H1 (cell line): ENCODE measurements at regions not wholly inside any gene's neighbourhood (a gene's known extent, or its start where the extent isn't known, plus 50 kb on each side); places are given as distances from the start of the nearest gene placed in this dataset.

ENCODE experiments used
- CTCF ChIA-PET: fragments of 300-600 bp; sonication (Branson Sonifier 250); formaldehyde crosslinking; loops from one replicate; lab custom pipeline; 2021; ENCODE audit not compliant: partially characterized antibody; lab: Charles Lee
- POLR2A ChIA-PET: fragments of 300-600 bp; sonication (Branson Sonifier 250); formaldehyde crosslinking; loops from one replicate; lab custom pipeline; 2021; ENCODE audit warnings: inconsistent platforms; ENCODE audit not compliant: partially characterized antibody; lab: Charles Lee
- DNase-seq, 2 experiments: peaks; one replicate each; pipeline versions ENCODE4 v3.0.0 to v3.0.0-alpha.2; 2010 to 2022; ENCODE audit warnings: low spot score in 2 of 2, low read depth in 1 of 2, mixed read lengths in 1 of 2
- FAIRE-seq: peaks from 2 replicates; lab custom pipeline; 2011; peaks lifted over from hg19 to GRCh38; lab: Jason Lieb, UNC
- H2AFZ ChIP-seq: 2 replicates; pipeline ENCODE4 v1.8.1; 2012; ENCODE audit warnings: low read length, inconsistent platforms
- H2AK5ac ChIP-seq: 2 replicates; pipeline ENCODE4 v1.6.1; 2013; ENCODE audit warnings: low read depth, low read length
- H2BK120ac ChIP-seq: replicated peaks from 2 replicates; pipeline ENCODE3; 2013; ENCODE audit warnings: low read depth, low read length, inconsistent platforms
- H2BK12ac ChIP-seq: 2 replicates; pipeline ENCODE4 v1.6.1; 2013; ENCODE audit warnings: low read depth, low read length
- H2BK15ac ChIP-seq: 2 replicates; pipeline ENCODE4 v1.6.1; 2013; ENCODE audit warnings: low read length
- H2BK20ac ChIP-seq: 2 replicates; pipeline ENCODE4 v1.6.1; 2013; ENCODE audit warnings: low read length
- H2BK5ac ChIP-seq: 2 replicates; pipeline ENCODE4 v1.6.1; 2013; ENCODE audit warnings: low read depth, low read length
- H3K14ac ChIP-seq: 2 replicates; pipeline ENCODE4 v1.6.1; 2013; ENCODE audit warnings: inconsistent platforms; ENCODE audit not compliant: insufficient read length
- H3K18ac ChIP-seq: 2 replicates; pipeline ENCODE4 v1.6.1; 2013; ENCODE audit warnings: low read length; ENCODE audit errors: extremely low read depth
- H3K23ac ChIP-seq: 2 replicates; pipeline ENCODE4 v1.6.1; 2013; ENCODE audit warnings: inconsistent platforms; ENCODE audit not compliant: insufficient read length
- H3K23me2 ChIP-seq: 2 replicates; pipeline ENCODE4 v1.6.1; 2013; ENCODE audit warnings: low read depth, low read length
- H3K27ac ChIP-seq: 2 replicates; pipeline ENCODE4 v1.6.1; 2011; ENCODE audit warnings: low read depth, low read length, inconsistent platforms
- H3K27me3 ChIP-seq, 4 experiments: replicated peaks in 1 of 4; 1 replicate in 1 of 4; 2 replicates in 3 of 4; pipeline versions ENCODE4 v1.6.1 to v1.8.1; 2011 to 2013; ENCODE audit warnings: low read length in 3 of 4, mild to moderate bottlenecking in 3 of 4, inconsistent platforms in 2 of 4, mixed read lengths in 2 of 4, moderate library complexity in 1 of 4; ENCODE audit not compliant: control insufficient read depth in 3 of 4, insufficient read depth in 3 of 4; ENCODE audit errors: extremely low read depth in 1 of 4
- H3K36me3 ChIP-seq, 4 experiments: 2 replicates each; pipeline versions ENCODE4 v1.6.1 to v1.8.1; 2011 to 2013; ENCODE audit warnings: mild to moderate bottlenecking in 4 of 4, low read length in 3 of 4, moderate library complexity in 2 of 4, control low read depth in 1 of 4, inconsistent platforms in 1 of 4; ENCODE audit not compliant: insufficient read depth in 4 of 4, control insufficient read depth in 2 of 4
- H3K4ac ChIP-seq: replicated peaks from 2 replicates; pipeline ENCODE3; 2013; ENCODE audit warnings: low read length, low read depth, mixed read lengths, inconsistent platforms; ENCODE audit not compliant: insufficient read length
- H3K4me1 ChIP-seq, 4 experiments: replicated peaks in 1 of 4; 1 replicate in 1 of 4; 2 replicates in 3 of 4; pipeline versions ENCODE4 v1.6.1 to v1.8.1; 2011 to 2013; ENCODE audit warnings: low read length in 3 of 4, inconsistent platforms in 2 of 4, mixed read lengths in 1 of 4; ENCODE audit not compliant: insufficient read depth in 4 of 4, control insufficient read depth in 3 of 4
- H3K4me2 ChIP-seq, 2 experiments: 2 replicates each; pipeline versions ENCODE4 v1.6.1 to v1.8.1; 2011 to 2013; ENCODE audit warnings: low read depth in 2 of 2, low read length in 2 of 2, control low read depth in 1 of 2, inconsistent platforms in 1 of 2, mild to moderate bottlenecking in 1 of 2; ENCODE audit not compliant: insufficient read depth in 1 of 2
- H3K4me3 ChIP-seq, 4 experiments: fragments of 200-600, 300-600 bp in 1 of 4; sonication (generic), shearing (Covaris generic), sonication (Bioruptor Twin) in 1 of 4; 2 replicates each; pipeline versions ENCODE4 v1.5.1 to v1.8.1; 2011 to 2016; ENCODE audit warnings: low read length in 4 of 4, low read depth in 3 of 4, control low read depth in 2 of 4, inconsistent platforms in 2 of 4, mild to moderate bottlenecking in 2 of 4, mixed read lengths in 1 of 4, moderate library complexity in 1 of 4; ENCODE audit not compliant: insufficient read depth in 2 of 4; ENCODE audit errors: extremely low read depth in 1 of 4
- H3K56ac ChIP-seq: replicated peaks from 2 replicates; pipeline ENCODE3; 2013; ENCODE audit warnings: low read depth, mild to moderate bottlenecking, mixed read lengths, low read length, inconsistent platforms; ENCODE audit not compliant: insufficient read length
- H3K79me1 ChIP-seq: 2 replicates; pipeline ENCODE4 v1.6.1; 2013; ENCODE audit warnings: low read depth, low read length, control low read depth
- H3K79me2 ChIP-seq, 2 experiments: 2 replicates each; pipeline versions ENCODE4 v1.6.1 to v1.8.1; 2012 to 2013; ENCODE audit warnings: low read length in 2 of 2, mild to moderate bottlenecking in 2 of 2, inconsistent platforms in 1 of 2; ENCODE audit not compliant: insufficient read depth in 2 of 2, control insufficient read depth in 1 of 2
- H3K9ac ChIP-seq, 4 experiments: replicated peaks in 1 of 4; 1 replicate in 1 of 4; 2 replicates in 3 of 4; pipeline versions ENCODE4 v1.6.1 to v1.8.1; 2011 to 2013; ENCODE audit warnings: low read depth in 3 of 4, low read length in 3 of 4, control low read depth in 2 of 4, mild to moderate bottlenecking in 2 of 4, moderate library complexity in 2 of 4, inconsistent platforms in 1 of 4; ENCODE audit errors: extremely low read depth in 1 of 4
- H3K9me3 ChIP-seq, 2 experiments: 2 replicates each; pipeline versions ENCODE4 v1.6.1 to v1.8.1; 2012 to 2013; ENCODE audit warnings: mild to moderate bottlenecking in 2 of 2, moderate library complexity in 2 of 2, control low read depth in 1 of 2, inconsistent platforms in 1 of 2, low read depth in 1 of 2, low read length in 1 of 2, mixed read lengths in 1 of 2; ENCODE audit not compliant: insufficient read depth in 2 of 2
- H4K20me1 ChIP-seq, 2 experiments: replicated peaks in 1 of 2; 2 replicates each; pipeline versions ENCODE3 to v1.8.1; 2011 to 2013; ENCODE audit warnings: inconsistent platforms in 2 of 2, low read length in 2 of 2, mild to moderate bottlenecking in 1 of 2; ENCODE audit not compliant: insufficient read depth in 2 of 2, control insufficient read depth in 1 of 2
- H4K5ac ChIP-seq: 2 replicates; pipeline ENCODE4 v1.6.1; 2013; ENCODE audit warnings: low read length, low read depth, mixed read lengths, inconsistent platforms; ENCODE audit not compliant: insufficient read length
- H4K8ac ChIP-seq: 2 replicates; pipeline ENCODE4 v1.8.0; 2013; ENCODE audit warnings: mild to moderate bottlenecking, moderate library complexity, low read length, inconsistent platforms; ENCODE audit not compliant: insufficient read depth; ENCODE audit errors: extremely low read depth
- H4K91ac ChIP-seq: replicated peaks from 2 replicates; pipeline ENCODE3; 2013; ENCODE audit warnings: low read length, mixed read lengths, inconsistent platforms; ENCODE audit not compliant: insufficient read length
- JUND ChIP-seq: IDR thresholded peaks from 2 replicates; pipeline ENCODE4 v1.6.1; 2011; ENCODE audit warnings: mild to moderate bottlenecking, improper control_type of control experiment, low read length
- WGBS, 2 experiments: shearing (Covaris generic) in 1 of 2; methylation state at CpG; one replicate each; pipeline versions ENCODE4 v1.1.6 to v1.1.7; 2013 to 2015; ENCODE audit warnings: low lambda C conversion rate in 2 of 2, mixed read lengths in 2 of 2, inconsistent platforms in 1 of 2, low coverage in 1 of 2, missing lambda C conversion rate in 1 of 2; ENCODE audit not compliant: insufficient replicate concordance in 2 of 2, insufficient coverage in 1 of 2, insufficient read length in 1 of 2; ENCODE audit errors: extremely low coverage in 1 of 2, missing lambda C conversion rate in 1 of 2; 5-methylcytosine and 5-hydroxymethylcytosine counted together

DNA sequence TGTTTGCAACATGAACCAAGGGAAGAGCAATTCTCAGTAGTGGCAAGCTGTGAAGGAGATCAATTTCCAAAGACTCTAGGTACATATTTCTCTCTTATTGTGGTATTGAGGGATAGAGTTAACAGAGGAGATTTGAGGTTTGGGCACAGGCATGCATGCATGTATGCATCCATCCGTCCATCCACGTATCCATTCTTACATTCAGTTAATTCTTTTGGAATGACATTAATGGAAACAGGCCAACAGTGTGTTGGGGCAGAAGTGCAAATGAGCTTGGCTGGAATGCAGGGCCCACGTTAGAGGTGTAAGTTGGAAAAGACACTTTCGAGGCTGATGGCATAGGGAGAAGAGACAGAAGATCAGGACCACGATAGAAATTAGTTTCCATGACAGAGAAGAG lies 216.9 kb upstream of the PELI2 start:
- CTCF ChIA-PET: interaction anchor here (0.6 to 2.1 kb wide), 2 partner anchors 23 to 1972 kb away, joined by 3 to 5 read pairs; no protein-coding TSS in a partner anchor

More for the DNA sequence above, 216.9 kb upstream of the PELI2 start:
- POLR2A ChIA-PET: interaction anchor here (0.6 kb wide), 1 partner anchor 30 kb away, joined by 3 read pairs; no protein-coding TSS in a partner anchor
- Histone ChIP-seq H3K4me1 (no peaks in the 10 kb centered on the region), H3K9me3 (no peaks in the 10 kb centered on the region), H3K27me3 (no peaks in the 10 kb centered on the region), H4K5ac (no peak overlapping the region), H3K79me1 (no peaks in the 10 kb centered on the region), H3K9ac (no peak overlapping the region), H3K4me2 (no peak overlapping the region; a peak in 1 of 4 replicates), H2BK20ac (no peak overlapping the region), H3K23ac (no peak overlapping the region), H2BK5ac (no peak overlapping the region), H3K79me2 (no peaks in the 10 kb centered on the region), H2BK120ac (no peak overlapping the region), H2BK12ac (no peak overlapping the region), H3K27ac (no peak overlapping the region), H3K18ac (no peak overlapping the region), H2AK5ac (no peak overlapping the region), H3K4ac (no peak overlapping the region), H3K4me3 (no peak overlapping the region), H3K36me3 (no peaks in the 10 kb centered on the region), H4K8ac (no peak overlapping the region), H3K14ac (no peak overlapping the region), H2BK15ac (peak overlapping the region; percentile 12; the same call in 1 of the 2 replicates), H2AFZ (peak overlapping the region; percentile 81; the same call in 1 of the 2 replicates), H3K56ac (no peak overlapping the region), H3K23me2 (no peaks in the 10 kb centered on the region), H4K20me1 (no peaks in the 10 kb centered on the region), H4K91ac (no peak overlapping the region)
- no peak for DNase-seq
- 89% methylated on average over 5 of the region's 5 CpGs; no CpG with 5 or more reads in 1 of the 2 experiments for WGBS, 2 experiments
- no peak for FAIRE-seq
- no peak for TF ChIP-seq JUND
